GM12878 (cell line): ENCODE measurements at regions not wholly inside any gene's neighbourhood (a gene's known extent, or its start where the extent isn't known, plus 50 kb on each side); places are given as distances from the start of the nearest gene placed in this dataset.

ENCODE experiments used
- ATAC-seq: fragments of 200-7000 bp; cut with Tn5 transposase; 3 replicates; pipeline ENCODE4 v1.9.1; 2020; ENCODE audit warnings: mild to moderate bottlenecking, moderate library complexity
- BruUV-seq: library from RNA; stranded (reverse); fragments of 400-500 nt; replicated peaks from 2 replicates; lab custom pipeline; 2021; lab: Mats Ljungman, UMichigan
- CTCF ChIA-PET: fragments of 300-600 bp; sonication (Branson Sonifier 250); formaldehyde crosslinking; extraction: SDS; loops from one replicate; lab custom pipeline; 2021; ENCODE audit warnings: inconsistent platforms; lab: Yijun Ruan, JAX
- POLR2A ChIA-PET: fragments of 350-600 bp; formaldehyde crosslinking; extraction: SDS; loops from one replicate; lab custom pipeline; 2021; ENCODE audit warnings: inconsistent platforms; lab: Charles Lee
- RAD21 ChIA-PET: fragments of 300-600 bp; sonication (Branson Sonifier 250); formaldehyde crosslinking; loops from one replicate; lab custom pipeline; 2023; ENCODE audit warnings: antibody characterized with exemption; ENCODE audit not compliant: unreplicated experiment; lab: Charles Lee
- SMC1A ChIA-PET: fragments of 300-600 bp; sonication (Branson Sonifier 250); formaldehyde crosslinking; loops from one replicate; lab custom pipeline; 2023; ENCODE audit not compliant: unreplicated experiment, uncharacterized antibody; lab: Charles Lee
- DNase-seq: peaks from one replicate; pipeline ENCODE4 v3.0.0-alpha.2; 2011; ENCODE audit warnings: low read depth, low spot score
- FAIRE-seq: peaks from 3 replicates; lab custom pipeline; 2011; peaks lifted over from hg19 to GRCh38; lab: Jason Lieb, UNC
- H2AFZ ChIP-seq: 2 replicates; pipeline ENCODE4 v1.6.0; 2011; ENCODE audit warnings: low read depth, low read length, control low read depth; ENCODE audit not compliant: control insufficient read depth
- H3K27ac ChIP-seq: 2 replicates; pipeline ENCODE4 v1.5.1; 2011; ENCODE audit warnings: control low read depth; ENCODE audit not compliant: control insufficient read depth, insufficient read depth
- H3K27me3 ChIP-seq, 2 experiments: replicated peaks in 1 of 2; 2 replicates each; pipeline versions ENCODE4 v1.6.0 to v1.6.1; 2011; ENCODE audit warnings: low read length in 1 of 2; ENCODE audit not compliant: control insufficient read depth in 2 of 2, insufficient read depth in 2 of 2
- H3K36me3 ChIP-seq, 2 experiments: 2 replicates each; pipeline ENCODE4 v1.5.1; 2011; ENCODE audit warnings: low read length in 1 of 2; ENCODE audit not compliant: control insufficient read depth in 2 of 2, insufficient read depth in 2 of 2
- H3K4me1 ChIP-seq: 2 replicates; pipeline ENCODE4 v1.6.1; 2011; ENCODE audit warnings: mild to moderate bottlenecking, low read length, moderate library complexity, mixed read lengths; ENCODE audit not compliant: control insufficient read depth, insufficient read depth
- H3K4me2 ChIP-seq: 2 replicates; pipeline ENCODE4 v1.6.0; 2011; ENCODE audit warnings: control low read depth; ENCODE audit not compliant: control insufficient read depth, insufficient read depth
- H3K4me3 ChIP-seq: fragments of 200-600 bp; sonication (generic); 2 replicates; pipeline ENCODE4 v1.5.1; 2016
- H3K79me2 ChIP-seq: 2 replicates; pipeline ENCODE4 v1.6.0; 2011; ENCODE audit warnings: low read length; ENCODE audit not compliant: control insufficient read depth, insufficient read depth
- H3K9ac ChIP-seq: 2 replicates; pipeline ENCODE4 v1.8.0; 2011; ENCODE audit warnings: low read length, control low read depth, mixed read lengths; ENCODE audit not compliant: control insufficient read depth, insufficient read depth
- H3K9me3 ChIP-seq: replicated peaks from 3 replicates; pipeline ENCODE4 v1.5.1; 2011; ENCODE audit warnings: mild to moderate bottlenecking, low read length; ENCODE audit not compliant: control insufficient read depth, insufficient read depth
- H4K20me1 ChIP-seq: 2 replicates; pipeline ENCODE4 v1.6.0; 2011; ENCODE audit not compliant: control insufficient read depth, insufficient read depth
- BACH1 ChIP-seq: fragments of 450-650 bp; IDR thresholded peaks from 2 replicates; pipeline ENCODE4 v1.6.1; 2017; ENCODE audit warnings: mild to moderate bottlenecking, borderline replicate concordance
- BCL11A ChIP-seq: IDR thresholded peaks from 2 replicates; pipeline ENCODE4 v1.6.1; 2011; ENCODE audit warnings: low read depth, low read length
- BMI1 ChIP-seq: fragments of 450-650 bp; IDR thresholded peaks from 2 replicates; pipeline ENCODE4 v1.6.1; 2016; ENCODE audit warnings: mild to moderate bottlenecking, moderate library complexity, borderline replicate concordance
- BRCA1 ChIP-seq: IDR thresholded peaks from 2 replicates; pipeline ENCODE4 v1.6.1; 2011; ENCODE audit warnings: low read depth, low read length, improper control_type of control experiment
- ETV6 ChIP-seq, 2 experiments: fragments of 450-650 bp in 1 of 2; IDR thresholded peaks in 1 of 2; conservative IDR thresholded peaks in 1 of 2; 2 replicates each; pipeline ENCODE4 v1.6.1; 2014; ENCODE audit warnings: antibody characterized with exemption in 1 of 2, borderline replicate concordance in 1 of 2, low read depth in 1 of 2, mild to moderate bottlenecking in 1 of 2, moderate library complexity in 1 of 2
- FOXM1 ChIP-seq: IDR thresholded peaks from 2 replicates; pipeline ENCODE4 v1.6.1; 2012; ENCODE audit warnings: low read depth, mild to moderate bottlenecking, inconsistent platforms, low read length, moderate library complexity
- IKZF1 ChIP-seq: fragments of 450-650 bp; conservative IDR thresholded peaks from 2 replicates; pipeline ENCODE4 v1.6.1; 2017; ENCODE audit warnings: antibody characterized with exemption, mild to moderate bottlenecking
- MEF2A ChIP-seq: IDR thresholded peaks from 2 replicates; pipeline ENCODE4 v1.6.1; 2011; ENCODE audit warnings: low read depth, mild to moderate bottlenecking, low read length, moderate library complexity; ENCODE audit not compliant: insufficient read depth
- NKRF ChIP-seq: fragments of 450-650 bp; conservative IDR thresholded peaks from 2 replicates; pipeline ENCODE4 v1.6.1; 2017; ENCODE audit warnings: mild to moderate bottlenecking, moderate library complexity
- PML ChIP-seq: IDR thresholded peaks from 2 replicates; pipeline ENCODE4 v1.6.1; 2012; ENCODE audit warnings: low read length, inconsistent platforms
- POLR2A ChIP-seq: IDR thresholded peaks from 2 replicates; pipeline ENCODE4 v1.6.1; 2011; ENCODE audit warnings: low read depth, mild to moderate bottlenecking, low read length
- RAD51 ChIP-seq: fragments of 450-650 bp; IDR thresholded peaks from 2 replicates; pipeline ENCODE4 v1.6.1; 2016; ENCODE audit warnings: moderate library complexity, mild to moderate bottlenecking, inconsistent platforms
- RFX5 ChIP-seq: IDR thresholded peaks from 2 replicates; pipeline ENCODE4 v1.6.1; 2011; ENCODE audit warnings: low read depth, low read length, improper control_type of control experiment
- RUNX3 ChIP-seq: IDR thresholded peaks from 2 replicates; pipeline ENCODE4 v1.6.1; 2012; ENCODE audit warnings: low read length, inconsistent platforms
- SKIL ChIP-seq: fragments of 450-650 bp; IDR thresholded peaks from 2 replicates; pipeline ENCODE4 v1.6.1; 2017; ENCODE audit warnings: mild to moderate bottlenecking, low read depth, inconsistent platforms; ENCODE audit not compliant: poor library complexity, severe bottlenecking
- SRF ChIP-seq, 2 experiments: IDR thresholded peaks; 2 replicates each; pipeline ENCODE4 v1.6.1; 2011; ENCODE audit warnings: low read depth in 2 of 2, low read length in 2 of 2, mild to moderate bottlenecking in 1 of 2, moderate library complexity in 1 of 2
- TCF3 ChIP-seq: IDR thresholded peaks from 2 replicates; pipeline ENCODE4 v1.6.1; 2012; ENCODE audit warnings: low read depth, mild to moderate bottlenecking, low read length, borderline replicate concordance; ENCODE audit not compliant: insufficient read depth
- TCF7 ChIP-seq: IDR thresholded peaks from 2 replicates; pipeline ENCODE4 v1.6.1; 2014; ENCODE audit warnings: antibody characterized with exemption, borderline replicate concordance
- WGBS: methylation state at CpG from one replicate; pipeline ENCODE4 v1.1.6; 2016; ENCODE audit warnings: low lambda C conversion rate; ENCODE audit not compliant: insufficient replicate concordance, insufficient coverage; ENCODE audit errors: missing lambda C conversion rate; 5-methylcytosine and 5-hydroxymethylcytosine counted together
- in situ Hi-C: fragments of 300-500 bp; cut with MboI; formaldehyde crosslinking; loops from 9 replicates; pipeline ENCODE4 v1.14.3; 2018; ENCODE audit warnings: mixed read lengths
- intact Hi-C: fragments of 100-400 bp; cut with micrococcal nuclease; formaldehyde crosslinking; loops from one replicate; pipeline ENCODE4 v1.14.2; 2022; ENCODE audit not compliant: unreplicated experiment

- TF ChIP-seq BACH1 (no peak), TCF3 (no peak), MEF2A (no peak), BMI1 (no peak), FOXM1 (no peak), SRF (IDR thresholded peaks at IDR 0.05; ENCODE audit: low read depth in 2 of 2, low read length in 2 of 2) (no peak), ETV6 (conservative IDR thresholded peaks at IDR 0.05 in 1 of 2, IDR thresholded peaks at IDR 0.05 in 1 of 2; ENCODE audit: borderline replicate concordance in 1 of 2, low read depth in 1 of 2) (no peak), BRCA1 (no peak), SKIL (no peak), IKZF1 (no peak)
- TF ChIP-seq, all 136 proteins: peak for 0
Measured at GRCh38 chr2:144225076-144225475, 294.8 kb downstream of the ZEB2 start (continued).

- FAIRE-seq (no peak), DNase-seq (no peak), ATAC-seq (no peak)
- POLR2A ChIA-PET, result interaction anchor here (1.1 to 1.3 kb wide), 2 partner anchors 8 to 14 kb away, joined by 3 to 4 read pairs; no protein-coding TSS in a partner anchor
- WGBS, result 68% methylated on average over 3 of the region's 3 CpGs
- CTCF ChIA-PET, result interaction anchor here (1.0 to 2.0 kb wide), 4 partner anchors 9 to 225 kb away, joined by 3 to 8 read pairs (median 4); no protein-coding TSS in a partner anchor
- RAD21 ChIA-PET, result interaction anchor here (1.1 to 1.2 kb wide), 2 partner anchors 10 to 16 kb away, joined by 3 to 5 read pairs; no protein-coding TSS in a partner anchor
- Histone ChIP-seq H3K4me1 (no peaks in the 10 kb centered on the region), H4K20me1 (no peaks in the 10 kb centered on the region), H3K4me2 (no peak overlapping the region), H2AFZ (no peak overlapping the region), H3K79me2 (no peaks in the 10 kb centered on the region), H3K9ac (no peak overlapping the region), H3K4me3 (no peak overlapping the region), H3K27me3 (no peaks in the 10 kb centered on the region), H3K36me3 (no peaks in the 10 kb centered on the region), H3K27ac (no peak overlapping the region), H3K9me3 (no peaks in the 10 kb centered on the region)
- intact Hi-C loops, result no loop called here
- TF ChIP-seq POLR2A (no peak), RAD51 (no peak), BMI1 (no peak), NKRF (no peak), BCL11A (no peak), RUNX3 (no peak), PML (no peak), ETV6 (conservative IDR thresholded peaks at IDR 0.05 in 1 of 2, IDR thresholded peaks at IDR 0.05 in 1 of 2; ENCODE audit: borderline replicate concordance in 1 of 2, low read depth in 1 of 2) (no peak), TCF7 (no peak), RFX5 (no peak)
- SMC1A ChIA-PET, result interaction anchor here (0.8 to 4.1 kb wide), 9 partner anchors 9 to 107 kb away, joined by 3 to 21 read pairs (median 3); no protein-coding TSS in a partner anchor
- BruUV-seq, result no TSS peak
- in situ Hi-C loops, result no loop called here
Measured at GRCh38 chr2:144224472-144224871, 295.4 kb downstream of the ZEB2 start.
